HCT116 (cell line): ENCODE measurements at regions not wholly inside any gene's neighbourhood (a gene's known extent, or its start where the extent isn't known, plus 50 kb on each side); places are given as distances from the start of the nearest gene placed in this dataset.

Experiments used
- CBX3 ChIP-seq: IDR thresholded peaks from 2 replicates; pipeline ENCODE4 v1.6.1; 2012; ENCODE audit warnings: low read depth
- CTCF ChIP-seq, 3 experiments: fragments of 200-600 bp in 1 of 3; sonication (generic) in 1 of 3; IDR thresholded peaks in 2 of 3; conservative IDR thresholded peaks in 1 of 3; 2 replicates each; pipeline ENCODE4 v1.5.1; 2012 to 2017; ENCODE audit warnings: low read depth in 2 of 3, low read length in 2 of 3, antibody characterized with exemption in 1 of 3, borderline replicate concordance in 1 of 3, control low read depth in 1 of 3, mild to moderate bottlenecking in 1 of 3, mixed read lengths in 1 of 3, mixed run types in 1 of 3, moderate library complexity in 1 of 3; ENCODE audit not compliant: insufficient read depth in 1 of 3
- EGR1 ChIP-seq: IDR thresholded peaks from 2 replicates; pipeline ENCODE4 v1.6.1; 2012; ENCODE audit warnings: low read depth
- EZH2 ChIP-seq: fragments of 200-600 bp; sonication (generic); IDR thresholded peaks from 2 replicates; pipeline ENCODE4 v1.6.1; 2017; ENCODE audit warnings: antibody characterized with exemption, mixed run types
- FOSL1 ChIP-seq: IDR thresholded peaks from 2 replicates; pipeline ENCODE4 v1.6.1; 2012; ENCODE audit warnings: low read depth
- JUND ChIP-seq: IDR thresholded peaks from 2 replicates; pipeline ENCODE4 v1.6.1; 2012
- POLR2A ChIP-seq: IDR thresholded peaks from 2 replicates; pipeline ENCODE4 v1.7.0; 2011; ENCODE audit warnings: borderline replicate concordance; ENCODE audit not compliant: insufficient read depth, insufficient read length; ENCODE audit errors: extremely low read depth
- RAD21 ChIP-seq: IDR thresholded peaks from 2 replicates; pipeline ENCODE4 v1.6.1; 2012; ENCODE audit warnings: low read depth, mild to moderate bottlenecking
- SP1 ChIP-seq: IDR thresholded peaks from 2 replicates; pipeline ENCODE4 v1.6.1; 2012; ENCODE audit warnings: low read depth
- SRF ChIP-seq: IDR thresholded peaks from 2 replicates; pipeline ENCODE4 v1.6.1; 2012; ENCODE audit warnings: low read depth
- TCF7L2 ChIP-seq: IDR thresholded peaks from 2 replicates; pipeline ENCODE4 v1.7.0; 2011; ENCODE audit warnings: borderline replicate concordance, inconsistent platforms; ENCODE audit not compliant: insufficient read depth, insufficient read length; ENCODE audit errors: extremely low read depth
- TF ChIP-seq, protein P1 (sequence below): IDR thresholded peaks from 2 replicates; pipeline ENCODE4 v1.6.1; 2012; ENCODE audit warnings: low read depth
- TF ChIP-seq, protein P2 (sequence below): IDR thresholded peaks from 2 replicates; pipeline ENCODE4 v1.6.1; 2012

DNA sequence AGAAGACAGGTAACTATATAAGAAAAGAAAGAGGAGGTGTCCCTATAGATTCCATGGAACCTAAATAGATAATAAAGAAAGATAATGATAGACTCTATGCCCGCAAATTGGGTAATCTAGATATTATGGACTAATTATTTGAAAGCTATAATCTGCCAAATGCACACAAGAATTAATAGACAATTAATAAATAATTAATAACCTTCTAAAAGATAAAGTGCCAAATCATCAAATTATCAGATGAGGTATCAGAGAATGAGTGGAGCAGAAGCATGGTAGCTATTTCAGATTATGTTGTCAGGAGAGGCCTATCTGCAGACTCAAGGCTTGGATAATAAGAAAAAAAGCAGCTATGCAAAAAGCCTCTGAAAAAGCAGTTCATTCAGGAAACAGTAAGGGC lies 1120.8 kb downstream of the PLA2G4A start (continued):
- TF ChIP-seq, protein P1, sequence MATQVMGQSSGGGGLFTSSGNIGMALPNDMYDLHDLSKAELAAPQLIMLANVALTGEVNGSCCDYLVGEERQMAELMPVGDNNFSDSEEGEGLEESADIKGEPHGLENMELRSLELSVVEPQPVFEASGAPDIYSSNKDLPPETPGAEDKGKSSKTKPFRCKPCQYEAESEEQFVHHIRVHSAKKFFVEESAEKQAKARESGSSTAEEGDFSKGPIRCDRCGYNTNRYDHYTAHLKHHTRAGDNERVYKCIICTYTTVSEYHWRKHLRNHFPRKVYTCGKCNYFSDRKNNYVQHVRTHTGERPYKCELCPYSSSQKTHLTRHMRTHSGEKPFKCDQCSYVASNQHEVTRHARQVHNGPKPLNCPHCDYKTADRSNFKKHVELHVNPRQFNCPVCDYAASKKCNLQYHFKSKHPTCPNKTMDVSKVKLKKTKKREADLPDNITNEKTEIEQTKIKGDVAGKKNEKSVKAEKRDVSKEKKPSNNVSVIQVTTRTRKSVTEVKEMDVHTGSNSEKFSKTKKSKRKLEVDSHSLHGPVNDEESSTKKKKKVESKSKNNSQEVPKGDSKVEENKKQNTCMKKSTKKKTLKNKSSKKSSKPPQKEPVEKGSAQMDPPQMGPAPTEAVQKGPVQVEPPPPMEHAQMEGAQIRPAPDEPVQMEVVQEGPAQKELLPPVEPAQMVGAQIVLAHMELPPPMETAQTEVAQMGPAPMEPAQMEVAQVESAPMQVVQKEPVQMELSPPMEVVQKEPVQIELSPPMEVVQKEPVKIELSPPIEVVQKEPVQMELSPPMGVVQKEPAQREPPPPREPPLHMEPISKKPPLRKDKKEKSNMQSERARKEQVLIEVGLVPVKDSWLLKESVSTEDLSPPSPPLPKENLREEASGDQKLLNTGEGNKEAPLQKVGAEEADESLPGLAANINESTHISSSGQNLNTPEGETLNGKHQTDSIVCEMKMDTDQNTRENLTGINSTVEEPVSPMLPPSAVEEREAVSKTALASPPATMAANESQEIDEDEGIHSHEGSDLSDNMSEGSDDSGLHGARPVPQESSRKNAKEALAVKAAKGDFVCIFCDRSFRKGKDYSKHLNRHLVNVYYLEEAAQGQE: no peak
- TF ChIP-seq, protein P2, sequence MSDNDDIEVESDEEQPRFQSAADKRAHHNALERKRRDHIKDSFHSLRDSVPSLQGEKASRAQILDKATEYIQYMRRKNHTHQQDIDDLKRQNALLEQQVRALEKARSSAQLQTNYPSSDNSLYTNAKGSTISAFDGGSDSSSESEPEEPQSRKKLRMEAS: no peak
- no peak for TF ChIP-seq EZH2
- TF ChIP-seq FOSL1: no peak
- no peak for TF ChIP-seq SP1
- no peak for TF ChIP-seq SRF
- no peak for TF ChIP-seq CTCF (IDR thresholded peaks at IDR 0.05 in 2 of 3, conservative IDR thresholded peaks at IDR 0.05 in 1 of 3; ENCODE audit: borderline replicate concordance in 1 of 3, insufficient read depth in 1 of 3, low read depth in 2 of 3, low read length in 2 of 3)
- no peak for TF ChIP-seq POLR2A
- TF ChIP-seq EGR1: no peak
- no peak for TF ChIP-seq CBX3
- TF ChIP-seq JUND: no peak
- no peak for TF ChIP-seq RAD21
- TF ChIP-seq TCF7L2: no peak
